ENCODE measurements at regions not wholly inside any gene's neighbourhood (a gene's known extent, or its start where the extent isn't known, plus 50 kb on each side); places are given as distances from the start of the nearest gene placed in this dataset.

- Histone ChIP-seq H3K27me3 (no peaks in the 10 kb centered on the region), H3K36me3 (no peaks in the 10 kb centered on the region), H3K27ac (no peak overlapping the region), H3K9me3 (no peaks in the 10 kb centered on the region), H3K4me3 (no peak overlapping the region), H3K4me1 (no peaks in the 10 kb centered on the region)
- WGBS, 2 donors, result 77 to 89% methylated on average over 2 of the region's 2 CpGs
- intact Hi-C loops (cut with DNase I), result no loop called here
- DNase-seq (no peak), ATAC-seq (no peak)
- TF ChIP-seq CTCF (IDR thresholded peaks at IDR 0.05), result no peak
Observed at GRCh38 chr12:58161773-58162172, 220.4 kb downstream of the ATP23 start.

- WGBS, 2 donors, result 76 to 78% methylated on average over 4 of the region's 4 CpGs
Observed at GRCh38 chr12:58163021-58163420, 221.7 kb downstream of the ATP23 start.

GRCh38 chr12:58166643-58167042 is 225.3 kb downstream of the ATP23 start:
- TF ChIP-seq CTCF (IDR thresholded peaks at IDR 0.05), result no peak
- no peak for ATAC-seq
- H3K27ac ChIP-seq, result no peak overlapping the region

More at GRCh38 chr12:58163021-58163420, 221.7 kb downstream of the ATP23 start:
- H3K4me1 ChIP-seq, result no peaks in the 10 kb centered on the region
- no peaks in the 10 kb centered on the region for H3K9me3 ChIP-seq
- intact Hi-C loops (cut with DNase I), result no loop called here
- ATAC-seq, result no peak
- no peak overlapping the region for H3K4me3 ChIP-seq
- H3K27ac ChIP-seq, result no peak overlapping the region
- no peak for DNase-seq
- no peaks in the 10 kb centered on the region for H3K36me3 ChIP-seq
- no peaks in the 10 kb centered on the region for H3K27me3 ChIP-seq
- TF ChIP-seq CTCF (IDR thresholded peaks at IDR 0.05), result no peak

GRCh38 chr12:58167622-58168021 is 226.3 kb downstream of the ATP23 start:
- DNase-seq (no peak), ATAC-seq (no peak)
- H3K4me1 ChIP-seq, result no peaks in the 10 kb centered on the region
- WGBS, 2 donors, result 0 to 48% methylated on average over 1 of the region's 1 CpG
- no peak for TF ChIP-seq CTCF (IDR thresholded peaks at IDR 0.05)
- intact Hi-C loops (cut with DNase I), result no loop called here
- H3K27me3 ChIP-seq, result no peaks in the 10 kb centered on the region
- no peak overlapping the region for H3K27ac ChIP-seq
- no peaks in the 10 kb centered on the region for H3K9me3 ChIP-seq
- no peaks in the 10 kb centered on the region for H3K36me3 ChIP-seq
- H3K4me3 ChIP-seq, result no peak overlapping the region

More at GRCh38 chr12:58166643-58167042, 225.3 kb downstream of the ATP23 start:
- H3K27me3 ChIP-seq, result no peaks in the 10 kb centered on the region
- intact Hi-C loops (cut with DNase I), result no loop called here
- 62 to 81% methylated on average over 5 of the region's 5 CpGs for WGBS, 2 donors
- H3K4me3 ChIP-seq, result no peak overlapping the region
- no peaks in the 10 kb centered on the region for H3K9me3 ChIP-seq
- H3K36me3 ChIP-seq, result no peaks in the 10 kb centered on the region
- DNase-seq, result no peak
- H3K4me1 ChIP-seq, result no peaks in the 10 kb centered on the region
